Sigmoid colon (tissue), 4 donors: ENCODE measurements at regions not wholly inside any gene's neighbourhood (a gene's known extent, or its start where the extent isn't known, plus 50 kb on each side); places are given as distances from the start of the nearest gene placed in this dataset.

Source experiments
- CTCF ChIP-seq, 4 experiments: fragments of 450-650 bp in 3 of 4; fragments of 200-600 bp in 1 of 4; IDR thresholded peaks; one replicate each; pipeline ENCODE4 v1.5.1; 2016 to 2019; ENCODE audit warnings: antibody characterized with exemption in 4 of 4, mild to moderate bottlenecking in 3 of 4, moderate library complexity in 2 of 4
- EP300 ChIP-seq, 4 donors: sonication (generic); formaldehyde crosslinking; IDR thresholded peaks; one replicate each; pipeline ENCODE4 v1.6.1; 2017; ENCODE audit warnings: antibody characterized with exemption in 4 of 4
- POLR2A ChIP-seq, 2 donors: fragments of 450-650 bp; IDR thresholded peaks; one replicate each; pipeline ENCODE4 v1.6.1; 2016; ENCODE audit warnings: antibody characterized with exemption in 2 of 2, mild to moderate bottlenecking in 2 of 2, moderate library complexity in 2 of 2
- POLR2AphosphoS5 ChIP-seq, 4 donors: sonication (generic); formaldehyde crosslinking; IDR thresholded peaks; one replicate each; pipeline ENCODE4 v1.6.1; 2017; ENCODE audit warnings: antibody characterized with exemption in 4 of 4

- TF ChIP-seq EP300 (IDR thresholded peaks at IDR 0.05) (no peak), POLR2A (IDR thresholded peaks at IDR 0.05) (no peak), POLR2AphosphoS5 (IDR thresholded peaks at IDR 0.05) (no peak), CTCF (IDR thresholded peaks at IDR 0.05) (no peak)
Measured at GRCh38 chr2:137845422-137845821, 118.9 kb upstream of the HNMT start.
